Right ventricle myocardium inferior (tissue), 1 donor: ENCODE measurements at regions not wholly inside any gene's neighbourhood (a gene's known extent, or its start where the extent isn't known, plus 50 kb on each side); places are given as distances from the start of the nearest gene placed in this dataset.
"Not testable (repeated sequence)": the region's sequence is repeated elsewhere in the genome, so short reads cannot be mapped to it uniquely, and the experiment has no call there.

Experiments used
- ATAC-seq: fragments of 200-7000 bp; cut with Tn5 transposase; one replicate; pipeline ENCODE4 v1.9.1; 2020; ENCODE audit warnings: mild to moderate bottlenecking, moderate library complexity
- DNase-seq: peaks from one replicate; pipeline ENCODE4 v3.0.0; 2021; ENCODE audit errors: missing footprints
- intact Hi-C: fragments of 100-400 bp; cut with DNase I; formaldehyde crosslinking; loops from one replicate; pipeline ENCODE4 v1.11.0; 2022
- donor health status: DM: no; HTN: yes; CAD: no; lungs with severe emphysema.

- intact Hi-C loops, result no loop called here
- DNase-seq, result no peak
- no peak for ATAC-seq
These were observed 534.3 kb upstream of the C16orf82 start for GRCh38 chr16:26532456-26532855.

GRCh38 chr16:26542198-26542597 is 524.5 kb upstream of the C16orf82 start:
- no peak for ATAC-seq
- no peak for DNase-seq
- intact Hi-C loops, result no loop called here

DNA sequence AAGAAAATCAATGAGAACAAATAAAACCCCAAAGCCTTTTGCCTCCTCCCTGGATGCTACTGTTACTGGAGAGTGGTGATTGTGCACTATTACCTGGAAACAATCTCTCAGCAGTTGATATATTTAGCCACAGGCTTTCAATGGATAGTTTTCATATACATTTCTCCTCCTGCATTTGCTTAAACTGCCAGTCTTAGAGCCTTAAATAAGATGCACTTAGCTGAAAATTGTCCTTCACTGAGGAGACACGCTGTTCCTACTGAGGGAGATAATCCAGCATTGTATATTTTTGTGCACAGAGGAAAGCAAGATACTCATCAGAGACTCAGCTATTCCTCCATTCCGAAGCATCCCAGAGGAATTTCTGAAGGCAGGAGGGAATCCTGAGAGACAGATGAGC is 520.2 kb upstream of the C16orf82 start:
- DNase-seq, result no peak
- intact Hi-C loops, result no loop called here
- ATAC-seq, result no peak

DNA sequence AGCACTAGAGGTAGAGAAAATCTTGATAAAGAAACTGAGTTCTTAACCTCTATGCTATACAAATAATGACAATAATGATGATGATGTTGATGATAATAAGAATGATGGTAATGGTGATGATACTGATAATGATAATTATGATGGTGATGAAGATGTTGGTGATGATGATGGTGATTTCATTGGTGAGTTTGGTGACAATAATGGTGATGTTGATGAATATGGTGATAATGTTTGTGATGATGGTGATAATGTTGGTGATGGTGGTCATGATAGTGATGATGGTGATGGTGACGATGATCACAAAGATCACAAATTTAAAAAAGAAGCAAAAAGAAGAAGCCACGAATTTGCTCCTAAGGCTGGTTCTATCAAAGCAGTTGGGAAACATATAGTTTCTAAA is 519.0 kb upstream of the C16orf82 start:
- intact Hi-C loops, result no loop called here
- DNase-seq, result no peak
- ATAC-seq, result no peak

DNA sequence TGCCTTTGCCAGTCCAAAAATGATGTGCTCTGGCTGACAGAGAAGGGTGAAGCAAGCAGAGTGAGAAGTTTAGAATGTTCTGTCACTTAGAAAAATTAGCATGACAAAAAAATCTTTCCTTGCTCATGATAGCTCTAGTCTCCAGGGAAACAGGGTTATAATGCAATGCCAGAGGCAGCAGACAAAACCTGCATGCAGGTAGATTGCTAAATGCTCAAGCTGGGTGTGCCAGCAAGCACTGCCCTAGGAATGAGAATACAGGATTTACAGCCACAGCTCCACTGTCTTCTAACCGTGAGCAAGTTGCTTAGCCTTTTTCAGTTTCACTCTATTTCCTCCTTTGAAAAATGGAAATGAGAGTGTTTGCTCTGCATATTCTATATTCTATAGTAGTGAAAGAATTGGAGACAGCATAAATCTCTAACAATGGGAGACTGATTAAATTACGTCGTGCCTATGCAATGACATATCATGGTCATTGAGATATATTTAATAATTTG is 516.6 kb upstream of the C16orf82 start:
- ATAC-seq, result no peak

DNA sequence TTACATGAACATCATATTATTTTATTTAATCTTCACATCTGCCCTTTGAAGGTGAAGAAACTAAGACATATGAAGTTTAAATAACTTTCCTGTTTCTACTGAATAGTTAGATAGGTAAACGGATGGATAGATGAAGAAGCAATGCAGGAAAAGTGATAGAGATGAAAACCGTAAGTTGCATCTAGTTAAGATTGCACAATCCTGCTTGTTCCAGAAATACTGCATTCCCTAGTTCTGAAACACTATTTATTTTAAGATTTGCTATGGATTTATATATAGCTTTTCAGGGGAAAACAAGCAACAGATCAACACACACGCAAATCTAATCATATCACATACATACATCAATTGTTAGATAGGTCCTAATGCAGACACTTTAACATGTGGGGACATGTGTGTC is 512.7 kb upstream of the C16orf82 start:
- DNase-seq (no peak), ATAC-seq (no peak)
- intact Hi-C loops, result no loop called here

More for the DNA sequence above, 516.6 kb upstream of the C16orf82 start:
- intact Hi-C loops, result no loop called here
- DNase-seq, result no peak

- DNase-seq, result no peak
- intact Hi-C loops, result no loop called here
- no peak for ATAC-seq
These were observed 505.4 kb upstream of the C16orf82 start for GRCh38 chr16:26561303-26561702.

DNA sequence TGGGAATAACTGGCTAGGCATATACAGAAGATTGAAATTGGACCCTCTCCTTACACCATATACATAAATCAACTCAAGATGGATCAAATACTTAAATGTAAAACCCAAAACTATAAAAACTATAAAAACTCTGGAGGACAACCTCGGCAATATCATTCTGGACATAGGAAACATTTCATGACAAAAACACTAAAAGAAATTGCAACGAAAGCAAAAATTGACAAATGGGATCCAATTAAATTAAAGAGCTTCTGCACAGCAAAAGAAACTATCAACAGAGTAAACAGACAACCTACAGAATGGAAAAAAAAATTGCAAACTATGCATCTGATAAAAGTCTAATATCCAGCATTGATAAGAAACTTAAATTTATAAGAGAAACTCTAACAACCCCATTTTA is 503.7 kb upstream of the C16orf82 start:
- intact Hi-C loops, result no loop called here

GRCh38 chr16:26567356-26567755 is 499.4 kb upstream of the C16orf82 start:
- DNase-seq (no peak), ATAC-seq (no peak)
- intact Hi-C loops, result no loop called here

More for the DNA sequence above, 503.7 kb upstream of the C16orf82 start:
- ATAC-seq, result no peak
- DNase-seq, result no peak

- intact Hi-C loops, result no loop called here
- no peak for ATAC-seq
- no peak for DNase-seq
These were observed 496.9 kb upstream of the C16orf82 start for GRCh38 chr16:26569793-26570192.

- intact Hi-C loops, result no loop called here
- no peak for DNase-seq
- no peak for ATAC-seq
These were observed 488.0 kb upstream of the C16orf82 start for GRCh38 chr16:26578748-26579147.

- ATAC-seq (no peak), DNase-seq (no peak)
- intact Hi-C loops, result no loop called here
These were observed 482.9 kb upstream of the C16orf82 start for GRCh38 chr16:26583803-26584202.

DNA sequence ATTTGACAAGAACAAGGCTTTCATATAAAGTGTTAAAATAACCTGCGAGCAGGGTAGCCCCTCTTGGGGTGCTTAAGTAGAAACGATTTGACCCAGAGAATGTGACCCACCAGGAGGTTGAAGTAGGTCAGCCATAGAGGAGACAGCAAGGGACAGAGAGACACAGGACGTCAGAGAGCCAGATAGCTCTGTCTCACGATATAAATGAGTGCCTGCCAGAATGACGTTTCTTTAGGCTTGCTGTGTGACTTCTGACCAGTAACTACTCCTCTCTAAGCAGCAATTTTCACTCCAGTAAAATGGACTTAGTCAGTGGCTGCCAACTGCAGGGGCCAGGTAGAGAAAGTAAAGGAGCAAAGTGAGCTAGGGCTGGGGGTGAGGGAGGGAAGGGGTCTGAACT is 473.0 kb upstream of the C16orf82 start:
- intact Hi-C loops, result no loop called here
- DNase-seq (no peak), ATAC-seq (no peak)

GRCh38 chr16:26594666-26595065 is 472.1 kb upstream of the C16orf82 start:
- DNase-seq, result no peak
- intact Hi-C loops, result no loop called here
- no peak for ATAC-seq

DNA sequence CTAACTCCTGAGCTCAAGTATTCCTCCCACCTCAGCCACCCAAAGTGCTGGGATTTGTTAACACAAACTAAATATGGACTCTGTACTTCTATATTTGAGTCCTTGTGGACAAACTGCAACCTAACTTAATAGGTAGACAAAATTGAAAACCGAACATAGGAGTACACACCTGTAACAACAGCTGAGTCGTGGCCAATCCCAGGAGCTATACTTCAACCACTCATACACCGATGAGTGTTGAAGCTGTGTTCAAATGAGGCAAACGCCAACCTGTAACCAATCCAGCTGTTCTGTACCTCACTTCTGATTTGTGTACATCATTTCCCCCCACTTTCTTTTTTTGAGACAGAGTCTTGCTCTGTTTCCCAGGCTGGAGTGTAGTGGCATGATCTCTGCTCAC is 471.5 kb upstream of the C16orf82 start:
- DNase-seq (no peak), ATAC-seq (no peak)
- intact Hi-C loops, result no loop called here

- DNase-seq, ATAC-seq, intact Hi-C loops: not testable (repeated sequence)
These were observed 470.7 kb upstream of the C16orf82 start for GRCh38 chr16:26596033-26596432.

DNA sequence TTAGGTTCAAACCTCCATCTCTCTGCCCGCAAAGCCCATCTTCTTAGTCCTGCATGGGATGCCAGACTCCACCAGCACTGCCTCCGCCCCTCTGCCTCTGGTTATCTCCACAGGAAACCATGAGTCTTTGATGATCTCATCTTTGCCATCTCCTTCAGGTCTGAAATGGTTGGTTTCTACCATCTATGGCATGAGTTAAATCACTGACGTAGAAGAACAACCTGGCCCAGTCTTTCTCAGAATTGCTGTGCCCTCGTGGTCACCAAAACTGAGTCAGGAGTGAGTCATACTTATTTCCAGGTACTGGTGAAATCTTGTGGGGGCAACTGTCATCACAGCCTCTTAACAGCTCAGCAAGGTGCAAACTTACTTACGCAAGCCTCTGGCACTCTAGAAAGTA is 468.7 kb upstream of the C16orf82 start:
- DNase-seq (no peak), ATAC-seq (no peak)
- intact Hi-C loops, result no loop called here

DNA sequence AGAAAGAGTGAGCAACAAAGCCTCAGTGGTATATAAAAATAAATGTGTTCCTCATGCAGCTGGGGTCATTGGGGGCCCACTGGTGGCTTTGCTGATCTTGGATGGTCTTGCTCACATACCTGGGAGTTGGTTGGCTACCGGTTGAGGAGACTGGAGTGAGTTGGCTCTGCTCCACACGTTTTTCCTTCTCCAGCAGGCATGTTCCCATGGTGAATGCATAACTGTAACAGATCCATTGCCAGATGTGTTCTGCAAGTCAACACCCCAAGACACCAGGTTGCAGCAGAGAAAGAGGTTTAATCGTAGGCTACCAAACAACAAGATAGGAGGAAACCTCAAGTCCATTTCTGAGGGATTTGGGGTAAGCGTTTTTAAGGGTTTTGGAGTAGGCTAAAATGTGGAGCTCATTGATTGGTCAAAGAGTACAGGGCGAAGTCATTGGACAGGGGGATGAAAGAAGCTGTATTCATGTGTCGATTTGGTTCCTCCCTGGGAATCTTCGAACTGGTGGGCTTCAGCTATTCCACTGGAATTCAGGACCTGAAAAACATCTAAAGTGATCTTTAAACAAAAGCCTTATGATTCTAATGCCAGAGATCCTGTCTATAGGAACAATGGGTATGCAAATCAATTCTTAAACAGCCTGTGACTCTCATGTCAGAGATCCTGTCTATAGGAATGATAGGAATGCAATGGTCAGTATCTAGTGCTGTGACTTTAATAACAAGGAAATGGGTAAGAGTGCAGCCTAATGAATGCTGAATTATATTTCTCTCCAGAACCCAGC is 467.5 kb upstream of the C16orf82 start:
- DNase-seq, result no peak
- no peak for ATAC-seq
- intact Hi-C loops, result no loop called here

DNA sequence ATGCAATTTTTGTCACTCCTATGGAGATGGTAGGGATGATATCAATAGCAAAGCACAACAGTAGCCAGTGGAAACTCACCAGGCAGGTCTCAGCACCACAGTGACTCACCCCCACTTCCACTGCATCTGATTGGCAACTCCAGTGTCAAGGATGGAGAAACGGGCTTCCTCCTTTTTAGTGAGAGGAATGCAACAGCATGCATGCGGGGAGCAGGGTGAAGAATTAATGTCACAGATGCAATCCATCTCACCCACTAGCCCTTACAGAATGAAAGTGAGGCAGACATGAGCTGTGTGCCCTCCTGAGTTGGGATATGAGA is 467.0 kb upstream of the C16orf82 start:
- DNase-seq (no peak), ATAC-seq (no peak)
- intact Hi-C loops, result no loop called here

- intact Hi-C loops, result no loop called here
- no peak for DNase-seq
- no peak for ATAC-seq
These were observed 465.4 kb upstream of the C16orf82 start for GRCh38 chr16:26601335-26601734.

DNA sequence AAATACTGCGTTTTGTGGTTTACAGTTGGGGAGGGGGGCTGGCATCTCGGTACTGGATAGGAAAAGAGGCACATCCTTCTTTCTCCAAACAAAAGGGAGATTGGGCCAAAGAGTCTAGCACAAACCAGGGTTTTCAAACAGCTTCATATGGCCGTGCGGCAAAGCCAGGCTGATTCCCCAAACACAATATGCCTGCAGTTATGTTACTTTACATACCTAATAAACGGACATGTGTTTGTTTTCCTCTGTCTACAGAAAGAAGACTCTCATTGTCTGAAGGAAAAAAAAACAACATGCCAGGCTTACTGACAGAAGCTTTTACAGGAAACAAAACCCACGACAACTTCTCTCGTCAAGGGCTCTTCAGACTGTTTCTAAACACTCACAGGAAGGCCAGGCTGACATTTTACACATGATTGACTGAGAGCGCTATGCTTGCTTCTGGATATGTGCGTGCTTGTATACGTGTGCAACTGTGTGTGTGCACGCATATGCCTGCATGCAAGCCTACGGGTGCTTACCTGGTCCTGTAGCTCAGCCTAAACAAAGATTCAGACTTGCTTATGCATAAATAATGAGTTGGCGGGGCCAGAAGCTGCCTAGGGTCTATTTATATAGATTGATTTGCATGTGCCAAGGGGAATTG is 461.0 kb upstream of the C16orf82 start:
- intact Hi-C loops, result no loop called here
- no peak for ATAC-seq
- DNase-seq, result no peak
